ENCODE measurements at regions not wholly inside any gene's neighbourhood (a gene's known extent, or its start where the extent isn't known, plus 50 kb on each side); places are given as distances from the start of the nearest gene placed in this dataset.

DNA sequence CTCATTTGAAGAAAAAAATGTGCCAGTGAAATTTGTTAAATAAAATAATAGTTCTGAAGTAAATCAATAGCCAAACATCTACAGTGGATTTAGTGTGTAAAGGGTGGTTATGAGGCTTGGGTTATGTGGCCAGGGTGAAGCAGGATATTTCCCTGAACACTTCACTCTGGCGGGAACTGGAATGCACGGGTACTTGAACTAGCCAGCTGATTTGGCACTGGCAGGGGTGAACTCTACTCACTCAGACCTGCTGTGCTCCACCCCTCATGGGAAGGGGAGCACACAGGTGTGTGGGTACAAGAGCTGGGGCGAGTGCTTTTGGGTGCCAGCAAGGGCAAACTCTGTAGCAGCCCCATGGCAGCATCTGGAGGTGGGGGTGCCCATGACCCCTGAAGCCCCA lies 278.2 kb downstream of the CALCRL start:
- Histone ChIP-seq H3K4me3 (ENCODE audit: low read depth, low read length) (no peak overlapping the region), H3K36me3 (ENCODE audit: control insufficient read depth, insufficient read depth, low read length) (no peaks in the 10 kb centered on the region), H3K27me3 (ENCODE audit: control insufficient read depth, insufficient read depth, low read length) (no peaks in the 10 kb centered on the region), H3K9ac (ENCODE audit: low read depth, low read length) (no peak overlapping the region), H3K27ac (ENCODE audit: low read depth, low read length) (no peak overlapping the region), H3K4me1 (ENCODE audit: control insufficient read depth, insufficient read depth, low read length) (no peaks in the 10 kb centered on the region), H3K9me3 (ENCODE audit: control insufficient read depth, insufficient read depth, low read length) (no peaks in the 10 kb centered on the region)

DNA sequence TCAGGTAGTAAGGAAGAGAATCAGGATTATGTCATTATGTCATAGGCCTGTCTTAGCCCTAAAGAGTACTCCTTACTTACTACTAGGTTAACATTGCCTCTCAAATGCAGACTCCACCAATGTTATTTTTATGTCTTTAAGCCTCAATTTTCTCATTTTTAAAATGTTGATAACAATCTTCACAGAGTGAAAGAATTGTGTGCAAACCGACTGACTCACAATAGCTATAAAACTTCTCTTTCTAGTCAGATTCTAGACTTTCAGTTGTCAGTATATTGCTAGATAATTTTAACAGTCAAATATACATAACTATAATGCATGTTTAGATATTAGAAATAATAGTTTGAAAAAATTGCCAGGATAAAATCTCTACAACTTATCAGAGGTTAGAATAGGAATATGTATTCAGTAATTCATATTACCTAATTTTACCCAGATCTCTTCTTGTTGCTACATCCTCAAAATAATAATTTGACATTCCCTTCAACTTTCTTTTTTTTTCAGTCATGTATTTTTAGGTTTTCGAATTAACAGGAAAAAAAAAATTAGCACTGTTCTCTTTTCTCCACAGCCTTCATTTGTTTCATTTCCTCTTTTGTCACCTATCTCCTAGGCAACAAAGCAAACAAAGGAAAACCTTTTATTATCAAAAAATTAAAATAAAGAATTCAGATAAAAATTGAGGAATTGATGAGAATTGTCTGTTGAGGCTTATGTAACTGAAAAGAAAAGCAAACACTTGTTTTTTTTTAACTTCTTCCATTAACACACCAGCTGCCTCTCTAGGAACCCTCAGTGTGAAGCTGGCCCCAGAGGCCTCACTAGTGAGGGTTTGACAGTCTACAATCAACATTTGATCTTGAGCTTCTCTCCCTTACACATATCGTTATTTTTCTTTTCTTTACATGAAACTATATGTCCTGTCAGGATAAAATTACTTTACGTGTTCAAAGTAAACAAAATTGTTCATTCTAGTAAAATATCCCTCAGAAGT lies 279.0 kb downstream of the CALCRL start:
- H3K4me1 ChIP-seq (ENCODE audit: control insufficient read depth, insufficient read depth, low read length), result no peaks in the 10 kb centered on the region
- no peaks in the 10 kb centered on the region for H3K36me3 ChIP-seq (ENCODE audit: control insufficient read depth, insufficient read depth, low read length)
- H3K27me3 ChIP-seq (ENCODE audit: control insufficient read depth, insufficient read depth, low read length), result no peaks in the 10 kb centered on the region
- H3K4me3 ChIP-seq (ENCODE audit: low read depth, low read length), result no peak overlapping the region
- H3K9me3 ChIP-seq (ENCODE audit: control insufficient read depth, insufficient read depth, low read length), result no peaks in the 10 kb centered on the region
- H3K27ac ChIP-seq (ENCODE audit: low read depth, low read length), result no peak overlapping the region
- no peak overlapping the region for H3K9ac ChIP-seq (ENCODE audit: low read depth, low read length)

DNA sequence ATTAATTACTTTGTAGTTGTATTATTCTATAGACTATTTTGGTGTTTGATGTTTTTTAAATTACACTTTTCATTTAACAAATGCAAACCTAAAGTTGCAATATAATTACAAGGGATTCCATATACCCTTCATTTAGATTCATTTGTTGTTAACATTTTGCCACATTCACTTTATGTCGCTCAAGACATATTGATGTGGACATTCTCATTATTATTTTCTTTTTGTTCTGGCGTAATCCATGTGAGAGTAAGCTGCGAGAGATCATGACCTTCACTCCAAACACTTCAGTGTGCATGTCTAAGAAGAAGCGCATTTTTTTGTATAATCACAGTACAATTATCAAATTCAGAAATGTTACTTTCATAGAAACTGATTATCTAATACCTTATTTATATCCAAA lies 280.6 kb downstream of the CALCRL start:
- Histone ChIP-seq H3K4me3 (ENCODE audit: low read depth, low read length) (no peak overlapping the region), H3K27me3 (ENCODE audit: control insufficient read depth, insufficient read depth, low read length) (no peaks in the 10 kb centered on the region), H3K4me1 (ENCODE audit: control insufficient read depth, insufficient read depth, low read length) (no peaks in the 10 kb centered on the region), H3K9me3 (ENCODE audit: control insufficient read depth, insufficient read depth, low read length) (no peaks in the 10 kb centered on the region), H3K36me3 (ENCODE audit: control insufficient read depth, insufficient read depth, low read length) (no peaks in the 10 kb centered on the region), H3K9ac (ENCODE audit: low read depth, low read length) (no peak overlapping the region), H3K27ac (ENCODE audit: low read depth, low read length) (no peak overlapping the region)

DNA sequence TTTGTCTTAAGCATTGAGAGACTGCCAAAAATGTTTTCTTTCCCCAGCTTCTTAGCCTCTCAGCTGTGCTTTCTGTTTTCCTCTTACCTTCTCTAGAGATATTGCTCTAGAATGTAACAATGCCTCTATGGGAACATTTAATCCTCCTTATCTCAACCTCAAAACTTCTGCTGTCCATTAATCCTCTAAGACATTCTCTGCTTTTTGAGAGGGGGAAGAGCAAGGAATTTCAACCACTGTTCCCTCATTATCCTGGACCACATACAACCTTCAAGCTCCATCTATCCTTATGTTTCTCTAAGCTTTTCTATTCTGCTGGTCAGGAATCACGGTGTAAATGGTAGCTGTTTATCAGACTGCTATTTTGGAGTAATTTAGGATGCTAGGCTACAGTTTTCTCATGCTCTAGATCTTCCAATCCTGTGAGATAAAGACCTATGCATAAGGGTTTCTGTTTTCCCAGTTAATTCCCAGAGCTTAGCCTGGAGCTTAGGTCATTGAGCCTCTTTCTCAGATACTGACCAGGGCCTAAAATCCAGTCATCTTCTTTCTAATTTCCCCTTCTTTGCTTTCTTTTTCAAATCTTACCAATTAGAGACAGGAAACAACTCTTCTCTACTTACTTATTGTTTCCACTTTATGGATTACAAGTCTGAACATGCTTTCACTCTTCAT lies 282.0 kb downstream of the CALCRL start:
- no peaks in the 10 kb centered on the region for H3K9me3 ChIP-seq (ENCODE audit: control insufficient read depth, insufficient read depth, low read length)
- no peaks in the 10 kb centered on the region for H3K36me3 ChIP-seq (ENCODE audit: control insufficient read depth, insufficient read depth, low read length)
- no peaks in the 10 kb centered on the region for H3K27me3 ChIP-seq (ENCODE audit: control insufficient read depth, insufficient read depth, low read length)
- H3K27ac ChIP-seq (ENCODE audit: low read depth, low read length), result no peak overlapping the region
- H3K4me1 ChIP-seq (ENCODE audit: control insufficient read depth, insufficient read depth, low read length), result no peaks in the 10 kb centered on the region
- H3K9ac ChIP-seq (ENCODE audit: low read depth, low read length), result no peak overlapping the region
- no peak overlapping the region for H3K4me3 ChIP-seq (ENCODE audit: low read depth, low read length)

DNA sequence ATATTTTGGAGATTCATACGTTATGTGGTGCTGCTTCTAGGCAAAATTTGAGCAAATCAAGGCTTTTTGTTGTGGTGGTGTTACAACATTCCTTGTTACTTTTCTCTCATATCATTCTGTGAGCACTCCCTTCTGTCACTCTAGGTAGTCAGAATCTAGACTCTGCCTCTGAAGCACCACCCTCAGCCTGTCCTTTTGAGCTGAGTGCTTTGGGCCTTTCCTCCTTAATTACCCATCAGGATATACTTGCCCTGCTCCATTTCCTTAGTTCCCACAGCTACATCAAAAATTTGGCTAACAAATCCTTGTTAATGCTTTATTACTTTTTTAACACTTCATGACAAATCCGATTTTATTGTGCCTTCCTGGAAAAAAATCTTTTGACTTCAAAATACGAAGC lies 289.6 kb downstream of the CALCRL start:
- Histone ChIP-seq H3K4me3 (ENCODE audit: low read depth, low read length) (no peak overlapping the region), H3K4me1 (ENCODE audit: control insufficient read depth, insufficient read depth, low read length) (no peaks in the 10 kb centered on the region), H3K27me3 (ENCODE audit: control insufficient read depth, insufficient read depth, low read length) (no peaks in the 10 kb centered on the region), H3K9me3 (ENCODE audit: control insufficient read depth, insufficient read depth, low read length) (peaks cover 13% of the 10 kb centered on the region; the same call in 1 of the 2 replicates), H3K27ac (ENCODE audit: low read depth, low read length) (no peak overlapping the region), H3K9ac (ENCODE audit: low read depth, low read length) (no peak overlapping the region), H3K36me3 (ENCODE audit: control insufficient read depth, insufficient read depth, low read length) (no peaks in the 10 kb centered on the region)

DNA sequence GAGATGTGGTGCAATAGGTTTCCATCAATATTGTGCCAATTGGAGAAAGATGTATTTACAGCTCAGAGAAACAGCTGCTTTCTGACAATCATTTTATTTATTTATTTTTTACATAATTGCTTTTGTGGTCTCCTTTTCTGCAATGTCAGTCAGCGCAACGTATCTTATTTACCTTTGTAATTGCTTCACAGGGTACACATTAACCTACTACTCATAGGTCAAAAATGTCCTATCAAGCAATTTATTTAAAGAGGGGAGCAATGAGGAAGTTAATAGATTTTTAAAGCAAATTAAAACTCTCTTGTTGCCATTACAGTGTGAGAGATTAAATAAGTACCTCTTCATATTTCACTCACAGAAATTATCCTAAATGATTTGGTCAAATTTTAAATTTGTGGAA lies 291.0 kb downstream of the CALCRL start:
- Histone ChIP-seq H3K27me3 (ENCODE audit: control insufficient read depth, insufficient read depth, low read length) (no peaks in the 10 kb centered on the region), H3K9me3 (ENCODE audit: control insufficient read depth, insufficient read depth, low read length) (peaks cover 13% of the 10 kb centered on the region; the same call in 1 of the 2 replicates), H3K4me1 (ENCODE audit: control insufficient read depth, insufficient read depth, low read length) (no peaks in the 10 kb centered on the region), H3K9ac (ENCODE audit: low read depth, low read length) (no peak overlapping the region), H3K36me3 (ENCODE audit: control insufficient read depth, insufficient read depth, low read length) (no peaks in the 10 kb centered on the region), H3K4me3 (ENCODE audit: low read depth, low read length) (no peak overlapping the region), H3K27ac (ENCODE audit: low read depth, low read length) (no peak overlapping the region)

DNA sequence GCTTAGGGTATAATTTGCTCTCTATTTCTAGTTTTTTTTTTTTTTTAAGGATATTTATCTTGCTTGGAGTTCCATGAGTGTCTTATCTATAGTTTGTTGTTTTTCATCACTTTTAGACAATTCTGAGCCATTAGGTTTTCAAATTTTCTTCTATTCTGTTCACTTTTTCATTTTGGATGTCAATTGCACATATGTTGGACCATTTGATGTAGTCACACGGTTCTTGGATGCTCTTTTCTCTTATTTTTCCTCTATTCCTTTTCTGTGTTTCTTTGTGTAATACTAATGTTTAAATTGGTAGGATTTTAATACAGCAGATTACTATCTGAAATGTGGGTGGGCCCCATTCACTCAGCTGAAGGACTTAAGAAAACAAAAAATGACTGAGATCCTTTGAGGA lies 292.6 kb downstream of the CALCRL start:
- Histone ChIP-seq H3K36me3 (ENCODE audit: control insufficient read depth, insufficient read depth, low read length) (no peaks in the 10 kb centered on the region), H3K4me1 (ENCODE audit: control insufficient read depth, insufficient read depth, low read length) (no peaks in the 10 kb centered on the region), H3K27me3 (ENCODE audit: control insufficient read depth, insufficient read depth, low read length) (no peaks in the 10 kb centered on the region), H3K9me3 (ENCODE audit: control insufficient read depth, insufficient read depth, low read length) (peaks cover 13% of the 10 kb centered on the region; the same call in 1 of the 2 replicates), H3K4me3 (ENCODE audit: low read depth, low read length) (no peak overlapping the region), H3K27ac (ENCODE audit: low read depth, low read length) (no peak overlapping the region), H3K9ac (ENCODE audit: low read depth, low read length) (no peak overlapping the region)

DNA sequence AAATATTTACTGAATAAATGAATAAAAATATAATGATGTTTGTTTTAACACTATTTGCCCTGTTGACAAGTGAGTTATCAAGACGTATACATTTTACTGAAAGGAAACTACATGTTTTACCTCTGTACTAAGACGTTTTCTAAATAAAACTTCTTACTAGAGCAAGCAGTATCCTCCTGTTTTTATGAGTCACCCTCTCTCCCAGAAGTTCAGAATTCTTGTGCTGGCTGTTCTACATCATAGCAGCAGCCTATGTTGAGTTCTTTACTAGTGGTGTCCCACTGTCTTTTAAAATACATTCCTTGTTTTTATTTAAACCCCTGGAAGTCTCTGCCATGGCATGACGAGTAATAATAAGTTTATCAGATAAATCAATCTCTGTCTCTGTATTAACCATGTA lies 297.4 kb downstream of the CALCRL start:
- H3K9me3 ChIP-seq (ENCODE audit: control insufficient read depth, insufficient read depth, low read length), result peaks cover 6% of the 10 kb centered on the region; the same call in 1 of the 2 replicates
- H3K36me3 ChIP-seq (ENCODE audit: control insufficient read depth, insufficient read depth, low read length), result no peaks in the 10 kb centered on the region
- no peak overlapping the region for H3K4me3 ChIP-seq (ENCODE audit: low read depth, low read length)
- no peaks in the 10 kb centered on the region for H3K27me3 ChIP-seq (ENCODE audit: control insufficient read depth, insufficient read depth, low read length)
- no peak overlapping the region for H3K27ac ChIP-seq (ENCODE audit: low read depth, low read length)
- H3K4me1 ChIP-seq (ENCODE audit: control insufficient read depth, insufficient read depth, low read length), result no peaks in the 10 kb centered on the region
- no peak overlapping the region for H3K9ac ChIP-seq (ENCODE audit: low read depth, low read length)

DNA sequence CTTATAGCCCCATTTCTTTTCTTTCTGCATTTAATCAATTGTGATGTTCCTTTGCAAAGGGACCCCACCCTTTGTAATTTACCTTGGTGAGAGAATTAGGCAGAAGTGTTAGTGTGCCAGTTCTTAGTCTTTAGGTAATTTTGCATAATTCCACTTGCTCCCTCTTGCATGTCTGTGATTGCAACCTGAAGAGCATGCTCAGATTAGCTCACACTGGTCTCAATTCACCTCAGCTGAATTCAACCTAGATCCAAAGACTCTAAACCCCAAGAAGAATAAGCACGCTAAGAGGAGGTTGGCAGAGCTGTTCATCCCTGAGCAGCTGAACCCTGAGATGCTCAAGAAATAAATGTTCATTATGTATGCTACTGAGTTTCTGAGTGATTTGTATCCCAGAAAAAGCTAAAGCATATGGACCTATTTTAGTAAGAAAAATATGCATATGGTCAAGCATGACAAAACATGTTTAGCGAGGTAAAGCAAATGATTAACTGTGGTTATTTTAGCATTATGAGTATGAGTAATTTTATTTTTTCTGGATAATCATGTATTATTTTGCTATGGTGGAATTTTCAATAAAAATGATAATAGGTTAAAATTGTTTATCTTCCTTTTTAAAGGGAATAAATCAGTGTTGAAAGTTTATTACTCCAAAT lies 299.2 kb upstream of the ZSWIM2 start:
- no peak overlapping the region for H3K9ac ChIP-seq (ENCODE audit: low read depth, low read length)
- H3K9me3 ChIP-seq (ENCODE audit: control insufficient read depth, insufficient read depth, low read length), result no peaks in the 10 kb centered on the region
- H3K4me1 ChIP-seq (ENCODE audit: control insufficient read depth, insufficient read depth, low read length), result no peaks in the 10 kb centered on the region
- no peaks in the 10 kb centered on the region for H3K36me3 ChIP-seq (ENCODE audit: control insufficient read depth, insufficient read depth, low read length)
- no peak overlapping the region for H3K4me3 ChIP-seq (ENCODE audit: low read depth, low read length)
- H3K27ac ChIP-seq (ENCODE audit: low read depth, low read length), result no peak overlapping the region
- H3K27me3 ChIP-seq (ENCODE audit: control insufficient read depth, insufficient read depth, low read length), result no peaks in the 10 kb centered on the region

DNA sequence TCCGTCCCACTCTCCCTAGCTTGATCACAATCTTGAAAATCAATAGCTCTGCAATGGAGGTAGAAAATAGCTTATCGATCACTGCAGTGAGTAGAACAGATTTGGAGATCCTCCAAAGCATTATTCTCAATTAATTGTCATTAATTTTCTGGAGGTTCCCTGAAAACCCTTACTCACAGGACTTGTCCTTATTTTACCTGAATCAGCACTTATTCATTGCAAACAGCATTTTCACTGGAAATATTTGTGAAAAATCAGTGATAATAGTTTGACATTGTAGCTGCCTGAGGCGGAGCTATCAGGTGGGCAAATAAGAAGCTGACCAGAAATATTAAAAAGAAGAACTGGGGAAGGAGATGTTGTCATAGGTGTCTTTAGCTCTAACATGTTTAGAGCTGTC lies 294.6 kb upstream of the ZSWIM2 start:
- H3K4me1 ChIP-seq (ENCODE audit: control insufficient read depth, insufficient read depth, low read length), result no peaks in the 10 kb centered on the region
- no peak overlapping the region for H3K27ac ChIP-seq (ENCODE audit: low read depth, low read length)
- H3K4me3 ChIP-seq (ENCODE audit: low read depth, low read length), result no peak overlapping the region
- H3K9ac ChIP-seq (ENCODE audit: low read depth, low read length), result no peak overlapping the region
- H3K36me3 ChIP-seq (ENCODE audit: control insufficient read depth, insufficient read depth, low read length), result no peaks in the 10 kb centered on the region
- H3K27me3 ChIP-seq (ENCODE audit: control insufficient read depth, insufficient read depth, low read length), result no peaks in the 10 kb centered on the region
- H3K9me3 ChIP-seq (ENCODE audit: control insufficient read depth, insufficient read depth, low read length), result no peaks in the 10 kb centered on the region; the same call in 1 of the 2 replicates

DNA sequence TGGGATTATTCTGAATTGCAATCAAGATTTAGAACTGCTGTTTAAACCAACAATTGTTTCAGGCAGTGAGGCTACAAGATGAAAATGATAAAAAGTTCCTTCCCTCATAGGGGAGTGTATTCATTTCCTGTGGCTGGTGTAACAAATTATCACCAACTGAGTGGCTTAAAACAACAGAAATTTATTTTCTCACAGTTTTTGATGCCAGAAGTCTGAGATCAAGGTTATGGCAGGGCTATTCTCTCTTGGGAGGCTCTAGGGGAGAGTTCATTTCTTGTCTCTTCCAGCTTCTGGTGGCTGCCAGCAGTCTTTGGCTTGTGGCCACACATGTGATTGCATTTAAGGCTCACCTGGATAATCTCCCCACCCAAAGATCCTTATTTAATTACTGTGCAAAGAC lies 290.5 kb upstream of the ZSWIM2 start:
- no peaks in the 10 kb centered on the region for H3K27me3 ChIP-seq (ENCODE audit: control insufficient read depth, insufficient read depth, low read length)
- H3K4me3 ChIP-seq (ENCODE audit: low read depth, low read length), result no peak overlapping the region
- H3K4me1 ChIP-seq (ENCODE audit: control insufficient read depth, insufficient read depth, low read length), result no peaks in the 10 kb centered on the region
- H3K27ac ChIP-seq (ENCODE audit: low read depth, low read length), result no peak overlapping the region
- no peaks in the 10 kb centered on the region for H3K36me3 ChIP-seq (ENCODE audit: control insufficient read depth, insufficient read depth, low read length)
- H3K9me3 ChIP-seq (ENCODE audit: control insufficient read depth, insufficient read depth, low read length), result no peaks in the 10 kb centered on the region; the same call in 1 of the 2 replicates
- H3K9ac ChIP-seq (ENCODE audit: low read depth, low read length), result no peak overlapping the region
